UCSD-AML1 (cell line): ENCODE measurements at regions not wholly inside any gene's neighbourhood (a gene's known extent, or its start where the extent isn't known, plus 50 kb on each side); places are given as distances from the start of the nearest gene placed in this dataset.
"Not testable (repeated sequence)": the region's sequence is repeated elsewhere in the genome, so short reads cannot be mapped to it uniquely, and the experiment has no call there.

Source experiments
- DNase-seq: peaks from one replicate; lab custom pipeline; 2025; ENCODE audit not compliant: unreplicated experiment; lab: John Stamatoyannopoulos, UW

GRCh38 chr5:7269591-7270274 lies 126.2 kb upstream of the ADCY2 start:
- no peak for DNase-seq

- no peak for DNase-seq
Measured at GRCh38 chr5:7271435-7272084, 124.4 kb upstream of the ADCY2 start.

- DNase-seq, result no peak
Measured at GRCh38 chr5:7272408-7272965, 123.5 kb upstream of the ADCY2 start.

- DNase-seq, result no peak
Measured at GRCh38 chr5:7274203-7274602, 121.7 kb upstream of the ADCY2 start.

- not testable (repeated sequence) for DNase-seq
Measured at GRCh38 chr5:7289634-7290033, 106.3 kb upstream of the ADCY2 start.

- DNase-seq, result not testable (repeated sequence)
Measured at GRCh38 chr5:7297821-7298220, 98.1 kb upstream of the ADCY2 start.

- not testable (repeated sequence) for DNase-seq
Measured at GRCh38 chr5:7299731-7300130, 96.2 kb upstream of the ADCY2 start.

GRCh38 chr5:7305000-7305674 lies 90.8 kb upstream of the ADCY2 start:
- DNase-seq, result not testable (repeated sequence)

GRCh38 chr5:7306556-7306955 lies 89.4 kb upstream of the ADCY2 start:
- not testable (repeated sequence) for DNase-seq

GRCh38 chr5:7307709-7308108 lies 88.2 kb upstream of the ADCY2 start:
- not testable (repeated sequence) for DNase-seq

- DNase-seq, result not testable (repeated sequence)
Measured at GRCh38 chr5:7309715-7310114, 86.2 kb upstream of the ADCY2 start.

- not testable (repeated sequence) for DNase-seq
Measured at GRCh38 chr5:7310656-7311055, 85.3 kb upstream of the ADCY2 start.

- DNase-seq, result no peak
Measured at GRCh38 chr5:7315118-7315517, 80.8 kb upstream of the ADCY2 start.

GRCh38 chr5:7317751-7318150 lies 78.2 kb upstream of the ADCY2 start:
- no peak for DNase-seq

GRCh38 chr5:7320701-7321301 lies 75.1 kb upstream of the ADCY2 start:
- DNase-seq, result no peak

- DNase-seq, result no peak
Measured at GRCh38 chr5:7321724-7322123, 74.2 kb upstream of the ADCY2 start.

GRCh38 chr5:7324919-7325318 lies 71.0 kb upstream of the ADCY2 start:
- DNase-seq, result no peak

GRCh38 chr5:7325975-7326913 lies 69.7 kb upstream of the ADCY2 start:
- no peak for DNase-seq

GRCh38 chr5:7329141-7329540 lies 66.8 kb upstream of the ADCY2 start:
- DNase-seq, result no peak

GRCh38 chr5:7329712-7330111 lies 66.2 kb upstream of the ADCY2 start:
- no peak for DNase-seq
